Colon (tissue), 2 donors: ENCODE measurements at regions not wholly inside any gene's neighbourhood (a gene's known extent, or its start where the extent isn't known, plus 50 kb on each side); places are given as distances from the start of the nearest gene placed in this dataset.
"Not testable (repeated sequence)": the region's sequence is repeated elsewhere in the genome, so short reads cannot be mapped to it uniquely, and the experiment has no call there.

Source experiments
- FAIRE-seq: peaks from 2 replicates; lab custom pipeline; 2012; peaks lifted over from hg19 to GRCh38; lab: Jason Lieb, UNC
- donor health status: control.
- donor health status: control.

- not testable (repeated sequence) for FAIRE-seq
Measured at GRCh38 chr14:37712476-37712860, 117.0 kb downstream of the TTC6 start.

DNA sequence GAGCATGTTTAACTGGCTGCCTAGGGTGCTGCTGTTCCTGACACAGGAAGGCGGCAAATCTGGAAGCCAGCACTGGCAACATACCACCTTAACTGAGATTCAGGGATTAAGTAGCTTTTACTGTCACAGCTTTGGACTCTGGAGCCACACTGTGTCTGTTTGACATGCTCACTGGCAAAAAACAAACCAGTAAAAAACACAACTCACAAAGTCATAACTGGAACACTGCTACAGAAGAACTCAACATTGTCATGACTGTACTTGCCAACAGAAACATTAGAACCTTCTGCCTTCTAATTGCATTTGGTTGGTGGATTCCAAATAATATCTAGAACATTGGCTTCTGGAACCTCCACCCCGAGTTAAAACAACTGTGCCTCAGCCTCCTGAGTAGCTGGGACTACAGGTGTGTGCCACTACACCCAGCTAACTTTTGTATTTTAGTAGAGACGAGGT is 117.6 kb downstream of the TTC6 start:
- no peak for FAIRE-seq

GRCh38 chr14:37720131-37720530 is 124.7 kb downstream of the TTC6 start:
- FAIRE-seq: no peak

DNA sequence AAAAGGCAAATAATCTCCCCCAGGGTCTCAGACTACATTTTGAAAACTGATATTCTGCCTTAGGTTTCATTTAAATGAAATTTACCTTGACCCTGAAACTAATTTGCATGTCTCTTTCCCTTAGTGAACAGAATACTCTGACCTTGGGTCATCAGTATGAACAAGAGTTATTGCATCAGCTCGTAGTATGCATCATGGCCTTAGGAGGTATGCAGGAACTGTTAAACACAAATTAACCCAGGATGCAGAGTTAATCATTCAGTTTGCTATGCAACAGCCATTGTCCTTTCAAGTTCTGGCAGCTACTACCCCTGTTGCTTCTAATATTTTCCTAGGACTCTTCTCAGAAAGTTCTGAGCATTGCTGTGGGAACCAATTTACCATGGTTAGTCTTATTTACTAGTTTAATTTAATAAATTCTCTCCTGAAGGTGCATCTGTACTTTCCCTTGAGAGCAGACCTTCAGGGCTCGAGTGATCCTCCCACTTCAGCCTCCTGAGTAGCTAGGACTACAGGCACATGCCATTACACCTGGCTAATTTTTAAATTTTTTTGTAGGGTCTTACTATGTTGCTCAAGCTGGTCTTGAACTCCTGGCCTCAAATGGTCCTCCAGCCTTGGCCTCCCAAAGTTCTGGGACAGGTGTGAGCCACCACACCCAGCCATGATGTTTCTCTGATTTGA is 126.7 kb downstream of the TTC6 start:
- FAIRE-seq: no peak

DNA sequence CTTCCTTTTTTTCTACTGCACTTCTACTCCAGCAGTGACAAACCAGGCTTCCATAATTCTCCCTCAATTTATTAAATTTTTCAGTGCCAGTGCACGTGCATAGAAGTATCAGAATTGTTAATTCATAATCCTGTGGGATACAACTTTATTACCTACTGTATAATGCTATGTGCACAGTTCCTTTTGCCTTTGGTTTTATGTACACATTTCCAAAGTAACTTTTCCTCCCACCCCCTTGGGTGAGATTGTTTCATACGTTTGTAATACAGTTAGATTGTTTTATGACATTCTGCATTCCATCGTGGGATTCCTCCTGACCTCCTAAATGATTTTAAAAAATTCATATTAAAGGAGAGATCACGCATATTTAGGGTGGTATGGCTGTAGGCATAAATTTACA is 128.1 kb downstream of the TTC6 start:
- no peak for FAIRE-seq

DNA sequence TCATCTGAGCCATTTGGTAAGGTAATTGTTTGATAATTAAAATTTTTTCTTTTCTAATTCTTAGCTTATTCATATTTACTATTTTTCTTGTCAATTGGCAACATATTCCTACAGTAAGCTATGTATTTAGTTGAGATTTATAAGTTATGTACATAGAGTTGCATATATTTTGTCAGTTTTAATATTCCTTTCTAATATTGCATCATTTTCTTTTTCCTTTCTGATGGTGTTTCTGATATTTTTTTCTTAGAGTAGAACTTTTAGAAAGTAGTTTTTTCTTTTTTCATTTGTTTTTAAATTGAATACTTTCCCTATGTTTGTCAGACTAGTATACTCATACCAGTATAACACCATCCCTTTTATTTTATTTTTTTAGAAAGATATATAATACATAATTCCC is 131.3 kb downstream of the TTC6 start:
- no peak for FAIRE-seq

DNA sequence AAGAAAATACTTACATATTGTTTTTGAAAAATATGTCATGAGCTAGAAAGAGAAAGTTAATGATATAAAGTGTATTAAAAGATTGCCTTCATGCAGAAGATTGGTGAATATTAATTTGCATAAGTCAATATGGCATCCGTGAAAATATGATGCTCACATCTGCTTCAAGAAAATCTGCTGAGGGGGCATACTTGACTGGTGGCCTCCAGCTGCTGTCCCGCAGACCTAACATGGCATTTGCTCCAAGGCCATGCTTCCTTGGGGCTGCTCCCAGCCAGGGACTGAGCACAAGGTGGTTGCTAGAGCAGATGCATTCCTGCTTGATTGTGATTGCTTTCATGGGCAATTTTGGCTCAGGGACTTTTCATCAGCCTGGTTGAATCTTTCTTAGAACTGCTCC is 133.8 kb downstream of the TTC6 start:
- FAIRE-seq: no peak

GRCh38 chr14:37731094-37731493 is 135.7 kb downstream of the TTC6 start:
- FAIRE-seq: no peak

DNA sequence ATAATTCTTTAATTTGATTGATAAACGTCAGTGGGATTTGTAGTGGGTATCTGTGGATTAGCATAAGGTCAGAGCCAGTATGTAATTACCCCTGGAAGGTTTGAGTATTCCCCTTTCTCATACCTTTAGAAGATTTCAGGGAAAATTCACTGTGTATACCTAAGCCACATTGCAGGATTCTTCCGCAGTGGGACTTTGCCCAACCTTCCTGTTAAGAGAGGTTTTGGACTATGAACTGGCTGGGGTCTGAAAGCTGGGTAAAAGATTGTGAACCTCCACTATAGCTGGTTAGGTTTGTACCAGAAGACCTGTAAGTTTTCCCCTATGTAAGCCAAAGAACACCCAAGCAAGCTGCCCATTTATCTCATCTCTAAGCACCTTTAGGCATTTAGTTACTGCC is 150.2 kb downstream of the TTC6 start:
- FAIRE-seq: no peak

DNA sequence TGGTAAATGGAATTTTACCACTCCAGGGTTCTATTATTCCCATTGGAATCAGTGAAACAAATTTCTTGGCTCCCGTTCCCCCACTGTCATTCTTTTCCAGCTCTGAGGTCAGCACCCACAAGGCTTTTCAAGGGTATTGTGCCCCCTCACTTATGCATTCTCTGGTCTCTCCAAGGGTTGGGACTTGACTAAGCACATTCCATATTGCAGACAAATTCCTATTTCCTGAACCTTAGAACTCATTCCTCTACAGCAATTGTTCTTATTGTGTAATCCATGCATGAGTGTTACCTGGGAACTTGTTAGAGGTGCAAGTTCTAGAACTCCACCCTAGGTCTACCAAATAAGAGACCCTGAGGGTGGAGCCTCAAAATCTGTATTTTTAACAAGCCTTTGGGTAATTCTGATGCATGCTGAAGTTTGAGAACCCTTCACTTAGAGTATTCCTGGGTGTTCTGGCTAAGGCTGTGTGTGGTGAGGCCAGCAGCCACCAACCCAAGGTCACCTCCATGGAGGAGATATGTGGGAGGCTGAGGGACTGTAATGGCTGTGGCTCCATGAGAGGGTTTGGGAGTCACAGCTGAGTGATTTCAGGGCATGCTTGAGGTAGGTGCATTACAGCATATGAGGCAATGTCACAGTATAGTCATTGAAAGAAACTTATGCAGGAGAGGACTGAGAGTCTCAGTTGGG is 150.9 kb downstream of the TTC6 start:
- FAIRE-seq: no peak

DNA sequence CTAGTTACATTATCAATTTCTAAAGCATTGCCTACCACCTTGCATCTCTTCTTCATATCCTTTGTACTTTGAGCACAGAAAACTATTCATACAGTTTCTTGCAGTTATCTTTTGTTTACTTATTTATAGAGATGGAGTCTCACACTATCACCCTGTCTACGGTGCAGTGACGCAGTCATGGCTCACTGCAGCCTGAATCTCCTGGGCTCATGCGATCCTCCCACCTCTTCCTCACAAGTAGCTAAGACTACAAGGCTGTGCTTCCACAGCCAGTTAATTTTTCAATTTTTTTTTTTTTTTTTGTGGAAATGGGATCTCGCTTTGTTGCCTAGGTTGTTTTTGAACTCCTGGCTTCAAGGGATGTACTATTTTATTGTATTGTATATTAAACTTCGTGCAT is 158.0 kb downstream of the TTC6 start:
- no peak for FAIRE-seq

DNA sequence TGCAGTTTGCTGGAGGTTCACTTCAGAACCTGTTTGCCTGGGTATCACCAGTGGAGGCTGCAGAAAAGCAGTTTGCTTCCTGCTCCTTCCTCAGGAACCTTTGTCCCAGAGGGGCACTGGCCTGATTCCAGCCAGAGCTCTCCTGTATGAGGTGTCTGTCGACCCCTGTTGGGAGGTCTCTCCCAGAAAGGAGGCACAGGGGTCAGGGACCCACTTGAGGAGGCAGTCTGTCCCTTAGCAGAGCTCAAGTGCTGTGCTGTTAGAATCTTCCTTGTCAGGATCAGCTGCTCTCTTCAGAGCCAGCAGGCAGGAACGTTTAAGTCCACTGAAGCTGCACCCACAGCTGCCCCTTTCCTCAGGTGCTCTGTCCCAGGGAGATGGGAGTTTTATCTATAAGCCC is 164.8 kb downstream of the TTC6 start:
- not testable (repeated sequence) for FAIRE-seq

DNA sequence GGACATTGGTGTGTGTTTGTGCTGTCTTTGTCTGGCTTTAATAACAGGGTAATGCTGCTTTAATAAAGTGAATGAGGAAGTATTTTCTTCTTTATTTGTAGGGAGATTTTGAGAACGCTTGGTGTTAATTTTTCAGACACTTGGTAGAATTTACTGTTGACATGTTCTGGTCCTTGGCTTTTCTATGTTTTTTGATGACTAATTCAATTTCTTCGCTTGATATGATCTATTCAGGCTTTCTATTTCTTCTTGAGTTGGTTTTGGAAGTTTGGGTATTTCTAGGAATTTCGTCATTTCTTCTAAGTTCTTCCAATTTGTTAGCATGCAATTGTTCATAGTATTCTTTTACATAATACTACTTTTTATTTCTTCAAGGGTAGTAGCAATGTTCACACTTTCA is 167.8 kb downstream of the TTC6 start:
- no peak for FAIRE-seq

- FAIRE-seq: not testable (repeated sequence)
Measured at GRCh38 chr14:37772283-37772682, 176.9 kb downstream of the TTC6 start.

- FAIRE-seq: no peak
Measured at GRCh38 chr14:37776791-37777499, 181.5 kb downstream of the TTC6 start.

DNA sequence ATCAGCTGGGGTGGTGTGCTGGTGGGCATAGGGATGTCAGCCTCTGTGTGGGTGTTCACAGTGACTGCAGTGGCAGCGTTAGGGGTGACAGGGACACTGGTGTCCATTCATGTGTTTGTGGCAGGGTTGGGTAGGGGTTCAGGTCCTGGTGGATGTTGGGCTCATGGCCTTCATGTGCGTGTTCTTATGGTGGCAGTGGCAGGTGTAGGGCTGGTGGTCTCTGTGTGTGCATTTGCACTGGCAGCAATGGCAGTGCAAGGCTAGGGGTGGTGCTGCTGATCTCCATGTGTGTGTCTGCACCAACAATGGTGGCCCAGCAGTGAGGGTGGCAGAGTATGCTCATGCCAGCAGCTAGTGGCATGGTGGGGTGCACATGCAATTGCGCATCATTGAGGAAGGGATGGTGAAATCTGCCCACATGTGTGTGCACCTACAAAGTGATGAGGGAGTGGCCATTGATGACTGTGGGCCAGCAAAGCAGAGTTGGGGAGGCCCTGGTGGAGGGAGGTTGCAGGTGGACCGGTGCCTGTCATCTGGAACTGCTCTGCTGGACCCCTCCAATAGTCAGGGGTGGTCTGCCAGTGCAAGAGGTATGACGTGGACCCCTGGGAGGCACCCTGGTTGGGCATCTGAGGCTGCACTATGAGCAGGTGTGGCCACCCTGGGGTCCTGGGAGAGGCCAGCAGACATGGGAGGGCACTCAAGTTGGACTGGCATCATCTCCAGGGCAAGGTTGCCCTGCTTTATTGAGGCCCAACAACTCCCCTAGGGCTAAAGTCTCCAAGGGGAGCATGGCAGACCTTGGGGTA is 182.9 kb downstream of the TTC6 start:
- FAIRE-seq: no peak

DNA sequence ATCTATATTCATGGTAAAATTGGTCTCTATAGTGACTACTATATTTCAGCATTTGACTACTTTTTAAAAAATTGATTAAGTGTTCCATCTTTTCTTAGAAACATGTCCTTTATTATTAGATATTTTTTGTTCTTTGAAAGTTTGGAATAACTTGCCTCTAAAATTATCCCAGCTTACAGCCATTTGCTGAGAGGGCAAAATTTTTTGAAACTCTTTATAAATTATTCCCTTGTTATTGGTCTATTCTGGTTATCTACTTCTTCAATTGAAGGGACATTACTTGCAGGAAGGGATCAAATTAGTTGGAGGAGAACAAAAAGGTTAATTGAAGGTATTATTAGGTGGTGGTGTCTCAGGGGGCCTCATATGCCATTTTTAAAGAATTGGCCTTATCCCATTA is 184.1 kb downstream of the TTC6 start:
- FAIRE-seq: no peak

DNA sequence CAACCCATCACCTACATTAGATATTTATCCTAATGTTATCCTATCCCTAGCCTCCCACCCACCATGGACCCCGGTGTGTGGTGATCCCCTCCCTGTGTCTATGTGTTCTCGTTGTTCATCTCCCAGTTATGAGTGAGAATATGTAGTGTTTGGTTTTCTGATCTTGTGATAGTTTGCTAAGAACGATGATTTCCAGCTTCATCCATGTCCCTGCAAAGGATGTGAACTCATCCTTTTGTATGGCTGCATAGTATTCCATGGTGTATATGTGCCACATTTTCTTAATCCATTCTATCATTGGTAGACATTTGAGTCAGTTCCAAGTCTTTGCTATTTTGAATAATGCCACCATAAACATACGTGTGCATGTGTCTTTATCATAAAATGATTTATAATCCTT is 185.3 kb downstream of the TTC6 start:
- FAIRE-seq: not testable (repeated sequence)

DNA sequence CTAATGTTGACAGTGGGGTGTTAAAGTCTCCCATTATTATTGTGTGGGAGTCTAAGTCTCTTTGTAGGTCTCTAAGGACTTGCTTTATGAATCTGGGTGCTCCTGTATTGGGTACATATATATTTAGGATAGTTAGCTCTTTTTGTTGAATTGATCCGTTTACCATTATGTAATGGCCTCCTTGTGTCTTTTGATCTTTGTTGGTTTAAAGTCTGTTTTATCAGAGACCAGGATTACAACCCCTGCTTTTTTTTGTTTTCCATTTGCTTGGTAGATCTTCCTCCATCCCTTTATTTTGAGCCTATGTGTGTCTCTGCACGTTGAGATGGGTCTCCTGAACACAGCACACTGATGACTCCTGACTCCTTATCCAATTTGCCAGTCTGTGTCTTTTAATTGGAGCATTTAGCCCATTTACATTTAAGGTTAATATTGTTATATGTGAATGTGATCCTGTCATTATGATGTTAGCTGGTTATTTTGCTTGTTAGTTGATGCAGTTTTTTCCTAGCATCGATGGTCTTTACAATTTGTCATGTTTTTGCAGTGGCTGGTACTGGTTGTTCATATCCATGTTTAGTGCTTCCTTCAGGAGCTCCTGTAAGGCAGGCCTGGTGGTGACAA is 188.9 kb downstream of the TTC6 start:
- FAIRE-seq: not testable (repeated sequence)

DNA sequence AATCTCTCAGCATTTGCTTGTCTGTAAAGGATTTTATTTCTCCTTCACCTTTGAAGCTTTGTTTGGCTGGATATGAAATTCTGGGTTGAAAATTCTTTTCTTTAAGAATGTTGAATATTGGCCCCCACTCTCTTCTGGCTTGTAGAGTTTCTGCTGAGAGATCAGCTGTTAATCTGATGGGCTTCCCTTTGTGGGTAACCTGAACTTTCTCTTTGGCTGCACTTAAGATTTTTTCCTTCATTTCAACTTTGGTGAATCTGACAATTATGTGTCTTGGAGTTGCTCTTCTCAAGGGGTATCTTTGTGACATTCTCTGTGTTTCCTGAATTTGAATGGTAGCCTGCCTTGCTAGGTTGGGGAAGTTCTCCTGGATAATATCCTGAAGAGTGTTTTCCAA is 189.4 kb downstream of the TTC6 start:
- not testable (repeated sequence) for FAIRE-seq

- FAIRE-seq: not testable (repeated sequence)
Measured at GRCh38 chr14:37785298-37785697, 189.9 kb downstream of the TTC6 start.

DNA sequence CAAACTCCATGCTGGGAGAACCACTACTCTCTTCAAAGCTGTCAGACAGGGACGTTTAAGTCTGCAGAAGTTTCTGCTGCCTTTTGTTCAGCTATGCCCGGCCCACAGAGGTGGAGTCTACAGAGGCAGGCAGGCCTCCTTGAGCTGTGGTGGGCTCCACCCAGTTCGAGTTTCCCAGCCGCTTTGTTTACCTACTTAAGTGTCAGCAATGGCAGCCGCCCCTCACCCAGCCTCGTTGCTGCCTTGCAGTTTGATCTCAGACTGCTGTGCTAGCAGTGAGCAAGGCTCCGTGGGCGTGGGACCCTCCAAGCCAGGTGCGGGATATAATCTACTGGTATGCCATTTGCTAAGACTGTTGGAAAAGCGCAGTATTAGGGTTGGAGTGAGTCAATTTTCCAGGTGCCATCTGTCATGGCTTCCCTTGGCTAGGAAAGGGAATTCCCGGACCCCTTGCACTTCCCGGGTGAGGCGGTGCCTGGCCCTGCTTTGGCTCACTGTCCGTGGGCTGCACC is 190.7 kb downstream of the TTC6 start:
- not testable (repeated sequence) for FAIRE-seq
